ENCODE measurements at regions not wholly inside any gene's neighbourhood (a gene's known extent, or its start where the extent isn't known, plus 50 kb on each side); places are given as distances from the start of the nearest gene placed in this dataset.

GRCh38 chr2:41993435-41993925, 54.3 kb upstream of the PKDCC start:
- Histone ChIP-seq H3K4me1 (peaks cover 24% of the 10 kb centered on the region), H3K4me3 (no peak overlapping the region), H3K36me3 (no peaks in the 10 kb centered on the region), H3K27me3 (ENCODE audit: low read depth) (no peaks in the 10 kb centered on the region), H3K9me3 (replicated peaks) (no peaks in the 10 kb centered on the region), H3K27ac (replicated peaks) (no peak overlapping the region)
- TF ChIP-seq CTCF (IDR thresholded peaks at IDR 0.05; ENCODE audit: borderline replicate concordance): no peak
- intact Hi-C loops (cut with micrococcal nuclease): no loop called here
- DNase-seq: no peak

- no peak for DNase-seq
- Histone ChIP-seq H3K27me3 (ENCODE audit: low read depth) (no peaks in the 10 kb centered on the region), H3K4me1 (peaks cover 25% of the 10 kb centered on the region), H3K4me3 (no peak overlapping the region), H3K9me3 (replicated peaks) (no peaks in the 10 kb centered on the region), H3K36me3 (no peaks in the 10 kb centered on the region), H3K27ac (replicated peaks) (no peak overlapping the region)
- intact Hi-C loops (cut with micrococcal nuclease): no loop called here
- no peak for TF ChIP-seq CTCF (IDR thresholded peaks at IDR 0.05; ENCODE audit: borderline replicate concordance)
These were observed 53.6 kb upstream of the PKDCC start for GRCh38 chr2:41994233-41994637.

GRCh38 chr2:41994661-41995060, 53.2 kb upstream of the PKDCC start:
- intact Hi-C loops (cut with micrococcal nuclease): no loop called here

GRCh38 chr2:41997561-41997960, 50.3 kb upstream of the PKDCC start:
- peaks cover 12% of the 10 kb centered on the region for H3K4me1 ChIP-seq
- intact Hi-C loops (cut with micrococcal nuclease): no loop called here
- no peak overlapping the region for H3K27ac ChIP-seq (replicated peaks)
- no peaks in the 10 kb centered on the region for H3K9me3 ChIP-seq (replicated peaks)
- no peak for DNase-seq
- no peak for TF ChIP-seq CTCF (IDR thresholded peaks at IDR 0.05; ENCODE audit: borderline replicate concordance)
- H3K36me3 ChIP-seq: no peaks in the 10 kb centered on the region
- H3K27me3 ChIP-seq (ENCODE audit: low read depth): no peaks in the 10 kb centered on the region
- H3K4me3 ChIP-seq: no peak overlapping the region

More at GRCh38 chr2:41994661-41995060, 53.2 kb upstream of the PKDCC start:
- no peaks in the 10 kb centered on the region for H3K36me3 ChIP-seq
- H3K27me3 ChIP-seq (ENCODE audit: low read depth): no peaks in the 10 kb centered on the region
- no peak overlapping the region for H3K27ac ChIP-seq (replicated peaks)
- no peak for TF ChIP-seq CTCF (IDR thresholded peaks at IDR 0.05; ENCODE audit: borderline replicate concordance)
- H3K4me1 ChIP-seq: peaks cover 21% of the 10 kb centered on the region
- no peak overlapping the region for H3K4me3 ChIP-seq
- no peak for DNase-seq
- H3K9me3 ChIP-seq (replicated peaks): no peaks in the 10 kb centered on the region

Measured in left ventricle myocardium inferior (tissue), 1 donor.